ENCODE measurements at regions not wholly inside any gene's neighbourhood (a gene's known extent, or its start where the extent isn't known, plus 50 kb on each side); places are given as distances from the start of the nearest gene placed in this dataset.

DNA sequence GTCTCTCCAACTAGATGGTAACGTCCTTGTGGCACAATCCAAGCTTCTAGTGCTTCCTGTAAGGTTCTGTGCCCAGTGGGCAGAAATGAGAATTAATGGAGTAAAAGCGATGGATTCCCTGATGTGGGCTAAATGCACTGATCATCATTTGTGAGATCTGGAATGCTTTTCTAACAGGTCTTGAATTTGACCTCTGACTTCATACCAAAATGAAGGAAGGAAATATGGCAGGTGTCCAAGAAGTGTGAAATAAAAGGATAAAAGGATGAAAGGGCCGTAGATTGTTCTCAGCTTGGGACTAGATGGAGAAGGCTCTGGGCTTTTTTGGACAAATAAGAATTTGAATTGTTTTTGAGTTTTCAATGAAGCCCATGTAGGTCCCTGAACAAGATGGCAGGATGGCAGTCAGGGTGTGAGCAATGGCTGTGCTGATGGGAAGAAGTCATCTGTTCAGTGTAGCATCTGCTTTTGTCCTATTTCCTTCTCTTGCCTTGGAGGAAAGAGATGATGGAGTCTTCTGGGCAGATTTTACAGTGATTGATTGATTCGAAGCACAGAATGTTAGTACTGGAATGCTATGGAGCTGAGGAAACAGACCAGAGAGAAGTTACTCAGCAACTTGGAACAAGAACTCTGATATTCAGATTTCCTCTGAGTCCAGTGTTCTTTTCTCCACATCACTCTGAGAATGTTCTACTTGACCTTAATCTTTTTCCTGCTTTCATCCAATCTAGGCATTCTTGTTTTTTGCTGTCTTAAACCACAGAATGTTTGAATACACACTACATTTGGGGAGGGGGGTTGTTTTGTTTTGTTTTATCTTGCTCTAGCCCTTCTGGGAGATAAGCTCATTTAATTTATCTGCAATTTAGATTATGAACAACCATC lies 286.0 kb downstream of the HLX start:
- no peak for FAIRE-seq

DNA sequence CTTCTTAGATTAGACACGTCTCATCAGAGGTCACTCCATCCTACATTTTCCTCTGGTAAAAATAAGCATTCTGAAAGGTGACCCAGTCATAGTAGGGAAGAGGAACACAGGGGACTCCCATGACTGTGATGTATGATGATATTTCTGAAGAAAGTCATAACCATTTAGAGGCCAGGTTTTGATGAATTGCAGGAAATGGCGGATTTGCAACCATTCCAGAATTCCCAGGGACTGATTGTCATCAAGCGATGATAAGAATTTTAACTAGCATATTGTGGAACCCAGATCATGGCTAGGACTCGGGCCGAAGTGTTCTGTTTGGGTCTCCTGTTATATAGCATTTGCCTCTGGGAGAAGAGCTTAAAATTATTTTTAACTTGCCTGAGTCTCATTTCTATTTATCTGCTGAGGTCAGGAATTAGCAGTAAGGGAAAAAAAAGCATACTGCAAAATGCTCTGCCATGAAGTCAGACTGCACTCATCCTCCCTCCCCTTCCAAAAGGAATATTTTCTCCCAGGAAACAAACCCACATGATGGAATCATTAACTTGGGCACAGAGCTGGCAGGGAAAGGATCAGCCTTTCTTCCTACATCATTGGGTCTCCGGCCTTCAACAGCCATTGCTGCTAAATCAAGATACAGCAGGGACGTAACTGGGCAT lies 286.7 kb downstream of the HLX start:
- no peak for FAIRE-seq

DNA sequence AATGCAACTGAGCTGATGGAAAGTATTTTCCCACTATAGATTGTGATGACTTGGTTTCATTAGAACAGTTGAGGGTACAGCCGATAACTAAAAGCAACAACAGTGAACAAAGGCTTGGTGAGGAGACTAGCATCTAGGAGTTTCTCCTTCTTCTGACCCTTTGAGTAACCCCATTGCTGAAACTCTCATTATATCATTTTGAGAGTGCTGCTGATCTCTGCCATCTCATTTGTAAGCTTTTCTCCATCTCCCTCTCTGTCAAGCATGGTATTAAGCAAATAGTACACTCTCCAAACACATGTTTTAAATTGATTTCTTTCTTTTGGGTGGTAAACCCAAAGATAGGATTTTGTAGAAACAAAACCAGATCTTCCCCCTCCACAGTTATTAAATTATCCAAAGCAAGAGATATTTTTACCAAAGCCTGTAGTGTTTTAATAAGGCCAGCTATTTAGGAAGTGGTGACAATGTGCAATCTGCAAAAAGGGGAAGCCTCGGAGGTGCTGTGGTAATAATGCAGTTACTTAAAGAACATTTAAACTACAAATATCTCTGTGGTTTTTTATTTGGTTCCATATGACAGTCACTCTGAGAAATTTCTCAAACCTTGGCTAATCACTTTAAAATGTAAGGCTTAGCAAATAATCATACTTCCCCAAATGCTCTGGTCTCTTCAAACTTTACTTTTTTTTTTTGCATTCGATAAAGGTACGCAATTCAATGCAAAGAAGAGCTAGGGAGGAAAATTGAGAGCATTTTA lies 287.5 kb downstream of the HLX start:
- no peak for FAIRE-seq

DNA sequence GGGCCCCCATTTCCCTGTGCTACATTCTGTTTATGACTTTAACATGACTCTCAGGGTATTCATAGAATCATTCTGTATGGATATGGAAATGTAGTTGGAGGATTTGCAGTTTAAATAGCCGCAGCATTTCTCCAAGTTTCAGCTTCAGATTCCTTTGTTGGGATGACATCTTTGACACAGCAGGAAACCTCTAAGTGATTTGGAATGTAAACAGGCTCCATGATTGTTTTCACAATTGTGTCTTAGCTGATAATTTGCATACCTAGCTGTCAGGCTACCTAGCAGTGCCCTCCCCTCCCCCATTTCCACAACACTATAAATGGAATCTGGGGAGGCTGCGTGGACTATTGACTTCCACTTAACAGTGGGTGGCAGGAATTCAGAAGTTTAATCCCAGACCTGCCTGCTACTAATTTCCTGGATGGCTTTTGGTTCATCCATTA lies 290.2 kb downstream of the HLX start:
- FAIRE-seq = no peak

DNA sequence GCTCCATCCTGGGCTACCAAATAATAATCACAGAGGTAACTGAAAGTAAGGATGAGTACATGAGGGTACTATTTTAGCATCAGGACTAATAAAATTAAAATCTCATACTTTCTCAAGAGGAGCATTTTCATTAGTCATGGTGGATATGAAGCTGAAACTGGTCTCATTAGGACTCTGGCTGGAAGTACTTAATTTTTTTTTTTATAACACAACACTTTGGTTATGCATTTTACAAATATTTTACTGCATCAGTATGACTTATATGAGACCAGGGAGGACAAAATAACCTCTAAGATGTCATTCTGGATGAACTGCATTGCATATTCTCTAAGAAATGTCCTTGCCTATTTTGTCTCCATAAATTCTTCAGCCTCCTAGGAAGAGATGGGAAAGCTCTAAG lies 290.9 kb downstream of the HLX start:
- no peak for FAIRE-seq

DNA sequence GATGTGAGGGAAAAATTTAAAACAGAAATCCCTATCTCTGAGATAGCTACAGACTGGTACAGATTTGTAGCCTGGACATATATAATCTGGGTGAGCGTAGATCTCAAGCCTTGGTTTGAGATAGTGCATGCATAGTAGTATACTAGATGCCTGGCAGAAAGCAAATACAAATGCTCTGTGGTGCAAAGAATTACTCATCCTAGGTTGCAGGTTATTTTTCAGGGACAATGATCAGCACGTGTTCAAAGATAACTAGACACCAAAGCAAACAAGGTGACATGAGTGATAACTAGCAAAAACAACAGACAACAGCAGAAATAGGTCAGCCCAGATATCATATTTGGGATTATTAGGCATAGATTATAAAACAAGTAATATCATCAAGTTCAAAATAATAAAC lies 292.5 kb downstream of the HLX start:
- FAIRE-seq = no peak

DNA sequence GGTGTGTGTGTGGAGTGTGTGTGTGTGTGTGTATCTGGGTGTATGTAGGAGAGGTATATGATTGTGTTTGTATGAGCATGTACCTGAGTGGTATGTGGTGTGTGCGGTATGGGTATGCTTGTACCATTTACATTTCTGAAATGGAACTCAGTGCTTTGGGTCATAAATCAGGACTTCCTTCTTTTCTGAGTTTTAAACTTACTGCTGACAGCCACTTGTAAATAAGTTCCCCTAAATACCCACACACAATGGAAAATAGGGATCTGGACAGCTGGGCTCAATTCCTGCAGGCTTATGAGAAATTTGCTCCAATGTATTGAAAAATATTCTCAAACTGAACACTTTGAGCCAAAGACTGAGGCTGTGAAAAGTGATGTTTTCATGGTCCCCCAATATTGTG lies 293.6 kb downstream of the HLX start:
- FAIRE-seq = no peak

DNA sequence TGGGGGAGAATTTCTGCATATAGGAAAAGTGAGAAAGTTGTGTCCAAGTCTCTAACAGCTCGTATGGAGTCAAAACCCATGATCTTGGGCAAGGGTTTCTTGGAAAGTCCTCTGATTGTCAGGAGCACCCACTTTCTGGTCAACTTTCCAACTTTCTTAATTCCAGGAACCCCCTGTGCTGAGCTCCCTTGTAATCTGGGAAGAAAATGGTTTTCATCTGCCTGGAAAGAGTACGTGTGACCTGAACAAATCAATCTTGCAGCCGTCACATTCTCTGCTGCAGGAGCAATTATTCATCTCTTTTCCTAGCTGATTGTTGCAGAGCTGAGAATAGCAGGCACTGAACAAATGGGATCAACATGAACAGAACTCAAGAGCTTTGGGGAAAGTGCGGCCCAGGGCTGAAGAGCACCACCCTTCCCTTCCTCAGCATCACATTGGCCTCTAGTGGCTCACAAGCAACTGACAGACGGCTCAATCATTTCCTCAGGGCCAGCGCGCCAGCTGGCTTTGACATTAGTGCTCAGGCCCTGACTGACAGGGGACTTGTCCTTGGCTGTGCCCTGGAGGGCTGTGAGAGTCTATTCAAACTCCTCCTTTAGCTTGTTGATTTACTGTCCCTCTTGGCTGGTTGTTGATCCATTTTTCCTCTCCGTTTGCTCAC lies 295.2 kb downstream of the HLX start:
- FAIRE-seq = no peak

DNA sequence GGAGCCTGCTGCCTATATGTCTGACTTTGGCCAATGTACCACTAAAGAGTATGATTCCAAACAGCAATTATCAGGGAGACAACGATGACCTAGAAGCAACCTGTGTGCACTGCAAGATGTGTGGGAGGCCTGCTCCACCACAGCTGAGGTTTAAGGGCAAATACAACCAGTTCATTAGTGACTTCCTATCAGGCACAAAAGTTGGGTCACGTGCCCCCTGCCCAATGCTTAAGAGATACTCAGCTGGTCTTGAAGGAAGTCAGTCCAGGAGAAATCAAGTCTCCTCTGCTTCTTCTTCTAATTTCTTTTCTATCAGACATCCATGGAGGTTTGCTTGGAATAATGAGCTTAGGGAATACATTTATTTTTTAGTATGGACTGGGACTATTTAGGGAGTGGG lies 296.0 kb downstream of the HLX start:
- FAIRE-seq = no peak

DNA sequence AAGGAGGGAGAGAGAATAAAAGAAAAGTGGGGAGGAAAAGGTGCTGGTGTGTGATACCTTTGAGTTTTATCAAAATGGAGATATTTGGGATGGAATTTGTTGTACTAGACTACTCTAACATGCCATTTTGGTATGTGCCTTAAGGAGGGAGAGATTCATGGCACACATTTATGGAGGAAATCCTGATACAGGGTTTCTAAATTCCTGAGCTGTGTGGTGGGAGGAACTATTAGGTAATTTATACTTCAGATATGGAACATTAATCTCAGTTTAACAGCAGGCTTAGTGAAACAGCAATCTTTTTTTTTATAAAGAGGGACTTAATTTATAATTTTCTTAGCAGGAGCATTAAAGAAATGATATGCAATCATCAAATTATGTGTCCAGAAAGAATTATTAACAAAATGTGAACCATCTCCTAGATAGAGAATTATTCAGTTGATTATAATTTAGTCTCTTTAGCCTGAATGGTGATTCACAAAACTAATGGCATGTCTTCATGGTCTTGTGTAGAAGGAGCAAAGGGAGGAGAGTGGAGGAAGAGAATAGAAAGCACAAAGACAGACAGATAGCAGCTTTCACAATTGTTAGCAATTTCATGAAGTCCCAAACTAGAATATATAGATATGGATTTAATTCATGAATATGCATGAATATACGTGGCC lies 301.6 kb downstream of the HLX start:
- FAIRE-seq = no peak

DNA sequence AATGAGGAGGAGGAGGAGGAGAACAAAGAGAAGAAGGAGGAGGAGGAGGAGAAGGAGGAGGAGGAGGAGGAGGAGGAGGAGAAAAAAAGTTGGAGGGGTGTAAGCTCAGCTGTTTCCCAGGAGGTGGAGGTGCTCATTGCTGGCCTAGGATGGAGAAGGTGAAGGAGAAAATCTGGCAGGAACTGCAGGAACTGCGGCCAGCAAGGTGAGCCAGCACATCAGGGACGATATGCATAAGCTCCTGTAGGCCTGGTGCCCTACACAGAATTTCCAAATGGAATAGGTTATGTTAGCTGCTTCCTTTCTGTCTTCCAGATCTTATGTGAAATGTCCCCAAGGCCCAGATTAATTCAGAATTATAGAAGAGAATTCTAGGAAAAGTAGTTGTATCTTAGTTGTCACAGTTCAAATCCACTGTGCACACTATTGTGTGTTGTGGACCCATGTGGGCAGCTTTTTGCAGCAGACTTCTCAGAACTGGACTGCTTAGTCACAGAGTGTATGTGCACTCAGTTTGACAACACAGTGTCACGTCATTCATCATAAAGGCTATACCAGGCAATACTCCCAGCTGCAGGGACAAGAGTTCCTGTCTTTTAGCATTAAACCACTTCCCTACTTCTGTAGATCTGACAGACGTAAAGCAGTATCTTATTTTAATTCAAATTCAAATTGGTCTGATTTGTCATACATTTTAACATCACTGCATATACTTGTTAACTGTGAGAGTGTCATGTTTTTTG lies 303.7 kb downstream of the HLX start:
- no peak for FAIRE-seq

DNA sequence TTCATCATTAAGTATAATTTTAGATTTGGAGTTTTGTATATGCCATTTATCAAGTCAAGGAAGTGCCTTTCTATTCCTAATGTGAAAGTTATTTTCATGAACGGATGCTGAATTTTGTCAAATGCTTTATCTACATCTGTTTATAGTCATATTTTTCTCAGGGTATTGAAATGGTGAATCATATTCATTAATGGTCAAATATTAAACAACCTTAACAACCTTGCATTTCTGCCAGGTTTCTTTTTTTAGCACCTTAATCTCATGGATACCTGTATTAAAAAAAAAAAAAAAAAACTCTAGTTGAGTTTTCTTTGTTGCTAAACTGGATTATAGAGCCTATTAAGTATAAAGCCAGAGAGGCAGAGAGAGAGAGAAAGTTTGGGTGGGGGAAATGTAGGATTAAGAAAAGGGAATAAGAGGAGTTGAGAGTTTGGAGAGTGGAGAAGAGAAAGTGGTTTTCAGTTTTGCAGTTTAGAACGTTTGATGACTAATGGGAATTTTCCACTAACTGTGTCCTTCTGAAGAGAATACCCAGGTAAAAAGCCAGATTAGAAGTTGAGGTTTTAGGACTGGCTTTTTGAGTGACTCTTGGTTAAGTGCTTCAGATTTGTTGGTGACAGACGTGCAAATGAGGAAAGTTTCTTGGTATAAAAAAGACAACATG lies 305.0 kb downstream of the HLX start:
- peak; percentile 76 for FAIRE-seq

DNA sequence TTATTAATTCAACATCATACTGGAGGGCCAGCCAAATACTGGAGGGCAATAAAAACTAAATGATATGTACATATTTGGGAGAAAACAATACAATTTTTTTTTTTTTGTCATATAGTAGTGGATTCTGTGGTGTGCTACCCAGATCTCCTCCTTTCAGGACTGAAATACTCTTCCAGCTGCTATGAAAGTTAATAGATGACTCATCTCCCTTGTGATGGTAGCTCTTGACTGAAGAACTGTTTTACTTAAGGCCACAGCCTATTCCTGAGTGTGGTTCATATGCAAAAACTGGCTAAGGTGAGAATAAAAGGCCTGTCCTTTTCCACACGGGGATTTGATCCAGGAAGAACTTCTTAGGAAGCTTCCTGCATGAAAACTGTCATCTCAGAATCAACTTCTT lies 307.9 kb downstream of the HLX start:
- FAIRE-seq = no peak

DNA sequence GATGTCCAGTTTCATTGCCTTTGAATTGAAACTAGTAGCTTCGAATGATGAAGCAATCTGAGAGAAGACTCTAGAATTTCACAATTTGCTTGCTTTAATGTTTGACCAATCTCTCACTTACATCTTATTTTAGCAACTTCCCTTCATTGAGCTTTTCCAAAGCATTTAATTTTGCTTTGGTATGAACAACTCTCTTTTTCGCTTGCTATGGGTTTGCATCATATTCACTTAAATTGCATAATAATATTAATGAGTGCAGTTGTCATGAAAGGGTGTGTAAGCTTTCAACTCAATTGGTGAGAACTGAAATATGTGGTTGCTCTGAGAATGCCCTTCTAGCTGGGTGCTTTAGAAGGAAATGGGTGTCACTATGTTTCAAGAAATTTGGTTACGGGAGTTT lies 309.2 kb downstream of the HLX start:
- FAIRE-seq = no peak

DNA sequence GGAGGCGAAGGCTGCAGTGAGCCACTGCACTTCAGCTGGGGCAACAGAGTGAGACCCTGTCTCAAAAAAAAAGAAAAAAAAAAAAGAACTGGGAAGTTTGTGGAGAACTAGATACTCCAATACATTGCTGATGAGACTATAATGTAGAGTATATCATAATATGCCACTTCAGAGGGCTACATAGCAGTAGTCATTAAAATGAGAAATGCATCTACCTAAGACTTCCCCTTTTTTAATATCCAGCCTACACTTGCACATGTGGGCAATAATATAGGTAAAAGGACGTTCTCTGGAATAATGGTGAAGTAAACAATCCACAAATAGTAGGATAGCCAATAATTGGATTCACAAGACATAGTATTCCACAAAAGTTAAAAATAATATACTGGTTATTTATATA lies 311.0 kb downstream of the HLX start:
- no peak for FAIRE-seq

DNA sequence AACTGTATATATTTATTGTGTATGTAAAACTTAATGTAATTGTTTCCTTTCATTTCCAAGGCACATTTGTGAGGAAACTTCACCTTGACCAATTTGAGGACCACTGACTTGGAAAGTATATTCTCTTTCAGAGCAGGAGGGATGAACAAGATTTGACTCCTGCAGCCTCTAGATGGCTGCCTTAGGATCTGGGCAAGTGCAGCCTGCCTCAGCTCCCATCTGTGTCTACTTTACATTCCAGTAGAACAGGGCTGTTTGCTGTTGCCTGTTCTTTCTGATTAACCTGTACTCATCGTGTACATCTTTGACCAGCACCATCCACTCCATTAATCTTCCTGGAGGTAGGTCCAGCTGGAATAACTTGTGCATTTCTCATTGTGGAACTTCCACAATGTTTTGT lies 312.8 kb downstream of the HLX start:
- FAIRE-seq = no peak

DNA sequence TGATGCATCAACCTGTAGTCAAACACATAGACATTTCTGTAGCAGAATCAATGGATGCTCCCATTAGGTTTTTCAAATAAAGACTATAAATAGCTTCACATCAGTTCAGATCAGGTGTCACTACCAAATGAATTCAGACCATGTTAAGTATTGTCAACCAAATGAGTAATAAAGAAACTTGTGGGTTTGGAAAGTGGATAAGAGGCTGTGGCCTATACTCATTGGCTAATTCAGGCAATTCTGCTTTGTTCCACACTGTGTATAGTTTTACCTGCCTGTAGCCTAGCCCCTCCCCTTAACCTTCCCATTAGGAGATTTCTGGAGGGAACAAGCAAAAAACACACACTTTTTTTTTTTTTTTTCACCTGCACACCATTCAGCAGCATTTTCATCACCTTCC lies 321.2 kb downstream of the HLX start:
- FAIRE-seq = no peak

DNA sequence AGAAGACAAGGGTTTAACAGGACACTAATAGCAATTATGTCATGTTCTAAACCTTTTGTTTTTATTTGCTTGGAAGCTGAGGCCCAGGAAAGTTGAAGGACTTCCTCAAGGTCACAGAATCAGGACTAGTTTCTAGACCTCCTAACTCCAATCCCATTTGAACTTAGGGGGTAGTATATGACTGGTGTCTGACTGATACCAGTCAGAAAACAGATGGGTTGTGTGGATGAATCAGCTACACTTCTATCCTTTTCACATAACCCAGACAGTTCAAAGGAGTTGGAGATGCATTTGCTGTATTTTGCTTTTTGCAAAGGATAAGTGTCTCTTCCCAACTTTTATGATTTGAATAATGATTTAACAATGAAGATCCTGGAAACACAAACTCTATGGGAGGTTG lies 322.5 kb downstream of the HLX start:
- FAIRE-seq = no peak

DNA sequence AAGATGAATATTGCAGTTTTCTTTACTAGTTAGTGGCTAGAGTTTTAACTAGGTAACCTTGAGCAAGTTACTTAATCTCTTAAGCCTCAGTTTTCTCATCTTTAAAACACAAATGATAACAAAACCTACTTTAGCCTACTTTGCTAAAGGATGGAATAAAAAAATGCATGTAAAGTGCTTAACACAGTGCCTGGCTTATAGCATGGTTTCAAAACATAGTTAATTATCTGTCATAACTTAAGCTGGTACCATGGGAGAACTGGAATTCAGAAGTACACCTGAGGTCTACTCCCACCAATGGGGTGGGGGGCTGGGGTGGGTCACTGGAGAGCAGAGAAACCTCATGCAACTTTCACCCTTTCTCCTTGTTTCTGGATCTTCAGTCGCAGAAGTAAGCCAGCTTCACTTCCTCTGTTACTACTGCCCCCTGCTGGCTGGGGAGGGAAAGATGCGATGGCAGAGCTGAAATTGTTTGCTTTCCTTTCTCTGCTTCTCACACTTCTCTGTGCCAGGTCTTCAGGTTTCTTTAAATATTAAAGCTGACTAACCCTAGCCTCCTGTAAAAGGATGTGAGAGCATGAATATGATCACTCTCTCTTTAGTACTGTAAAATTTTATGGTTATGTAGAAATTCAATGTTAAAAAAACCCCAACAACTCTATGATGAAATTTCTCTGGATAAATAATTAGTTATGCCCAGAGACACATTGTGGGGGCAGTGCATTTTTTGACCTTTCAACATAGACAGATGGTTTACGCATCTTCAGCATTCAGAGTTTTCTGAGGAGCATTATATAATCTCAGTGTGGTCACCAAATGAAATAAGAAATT lies 324.2 kb downstream of the HLX start:
- peak; percentile 77 for FAIRE-seq

Measured in islet of Langerhans (tissue), 1 donor.